ENCODE measurements at regions not wholly inside any gene's neighbourhood (a gene's known extent, or its start where the extent isn't known, plus 50 kb on each side); places are given as distances from the start of the nearest gene placed in this dataset.

- TF ChIP-seq CTCF (IDR thresholded peaks at IDR 0.05) (no peak), POLR2A (IDR thresholded peaks at IDR 0.05) (no peak)
These were observed 107.1 kb downstream of the DACT1 start for GRCh38 chr14:58744801-58745394.

Measured in Peyer's patch (tissue), 4 donors.